Activated CD8-positive, alpha-beta memory T cell treated with anti-CD3 and anti-CD28 coated beads, Interleukin-2, amount 10 ng/mL, durations not matched to agents 7 days and 5 days (primary cell): ENCODE measurements at regions not wholly inside any gene's neighbourhood (a gene's known extent, or its start where the extent isn't known, plus 50 kb on each side); places are given as distances from the start of the nearest gene placed in this dataset.

Experiments used
- ATAC-seq: fragments of 150-1000 bp; cut with Tn5 transposase; one replicate; pipeline ENCODE4 v1.10.0; 2021; ENCODE audit warnings: moderate library complexity
- CTCF ChIA-PET: fragments of 350-600 bp; sonication (Branson Sonifier 250); formaldehyde crosslinking; loops from one replicate; lab custom pipeline; 2021; ENCODE audit warnings: antibody characterized with exemption; lab: Charles Lee
- DNase-seq: peaks from one replicate; pipeline ENCODE4 v3.0.0-alpha.2; 2020
- H3K27ac Mint-ChIP-seq: one replicate; pipeline ENCODE4 v1.8.0; 2021; ENCODE audit warnings: mild to moderate bottlenecking, mixed read lengths
- H3K27me3 Mint-ChIP-seq: one replicate; pipeline ENCODE4 v1.8.0; 2021; ENCODE audit warnings: mixed read lengths
- H3K36me3 Mint-ChIP-seq: one replicate; pipeline ENCODE4 v1.8.0; 2021; ENCODE audit warnings: mild to moderate bottlenecking, mixed read lengths
- H3K4me1 Mint-ChIP-seq: one replicate; pipeline ENCODE4 v1.8.0; 2021; ENCODE audit warnings: mixed read lengths
- H3K4me3 Mint-ChIP-seq: one replicate; pipeline ENCODE4 v1.8.0; 2021; ENCODE audit warnings: mild to moderate bottlenecking, moderate library complexity, mixed read lengths
- H3K9me3 Mint-ChIP-seq: one replicate; pipeline ENCODE4 v1.8.0; 2022; ENCODE audit warnings: low read depth, mixed read lengths

GRCh38 chr13:83825676-83826075 is 56.6 kb downstream of the SLITRK1 start:
- no peaks in the 10 kb centered on the region for H3K4me1 Mint-ChIP-seq
- H3K27me3 Mint-ChIP-seq, result no peaks in the 10 kb centered on the region
- H3K9me3 Mint-ChIP-seq, result peaks cover 5% of the 10 kb centered on the region
- no peak overlapping the region for H3K4me3 Mint-ChIP-seq
- H3K36me3 Mint-ChIP-seq, result no peaks in the 10 kb centered on the region
- DNase-seq (no peak), ATAC-seq (no peak)
- CTCF ChIA-PET, result interaction anchor here (0.9 kb wide), 1 partner anchor 20 kb away, joined by 3 read pairs; no protein-coding TSS in a partner anchor
- H3K27ac Mint-ChIP-seq, result no peak overlapping the region

GRCh38 chr13:83824560-83824959 is 57.7 kb downstream of the SLITRK1 start:
- Mint-ChIP-seq H3K4me1 (no peaks in the 10 kb centered on the region), H3K27me3 (no peaks in the 10 kb centered on the region), H3K36me3 (no peaks in the 10 kb centered on the region), H3K27ac (no peak overlapping the region), H3K9me3 (no peaks in the 10 kb centered on the region), H3K4me3 (no peak overlapping the region)
- DNase-seq, result no peak
- ATAC-seq, result no peak
- CTCF ChIA-PET, result no interaction called here

GRCh38 chr13:83824120-83824519 is 58.2 kb downstream of the SLITRK1 start:
- no peak for DNase-seq
- CTCF ChIA-PET, result no interaction called here
- no peaks in the 10 kb centered on the region for H3K36me3 Mint-ChIP-seq
- no peak for ATAC-seq
- no peaks in the 10 kb centered on the region for H3K4me1 Mint-ChIP-seq
- H3K27ac Mint-ChIP-seq, result no peak overlapping the region
- no peaks in the 10 kb centered on the region for H3K9me3 Mint-ChIP-seq
- no peaks in the 10 kb centered on the region for H3K27me3 Mint-ChIP-seq
- no peak overlapping the region for H3K4me3 Mint-ChIP-seq

GRCh38 chr13:83819611-83820010 is 62.7 kb downstream of the SLITRK1 start:
- CTCF ChIA-PET, result no interaction called here
- Mint-ChIP-seq H3K4me3 (no peak overlapping the region), H3K9me3 (peaks cover 4% of the 10 kb centered on the region), H3K36me3 (no peaks in the 10 kb centered on the region), H3K27ac (no peak overlapping the region), H3K4me1 (no peaks in the 10 kb centered on the region), H3K27me3 (no peaks in the 10 kb centered on the region)
- ATAC-seq (no peak), DNase-seq (no peak)

GRCh38 chr13:83819156-83819555 is 63.1 kb downstream of the SLITRK1 start:
- Mint-ChIP-seq H3K36me3 (no peaks in the 10 kb centered on the region), H3K27ac (no peak overlapping the region), H3K9me3 (peaks cover 4% of the 10 kb centered on the region), H3K4me3 (no peak overlapping the region), H3K4me1 (no peaks in the 10 kb centered on the region), H3K27me3 (no peaks in the 10 kb centered on the region)
- no peak for DNase-seq
- ATAC-seq, result no peak
- CTCF ChIA-PET, result no interaction called here

GRCh38 chr13:83816081-83816480 is 66.2 kb downstream of the SLITRK1 start:
- no peak for DNase-seq
- no peaks in the 10 kb centered on the region for H3K27me3 Mint-ChIP-seq
- no peaks in the 10 kb centered on the region for H3K4me1 Mint-ChIP-seq
- no peak for ATAC-seq
- H3K36me3 Mint-ChIP-seq, result no peaks in the 10 kb centered on the region
- CTCF ChIA-PET, result no interaction called here
- H3K9me3 Mint-ChIP-seq, result peaks cover 4% of the 10 kb centered on the region
- no peak overlapping the region for H3K27ac Mint-ChIP-seq
- no peak overlapping the region for H3K4me3 Mint-ChIP-seq

GRCh38 chr13:83815598-83815997 is 66.7 kb downstream of the SLITRK1 start:
- H3K4me1 Mint-ChIP-seq, result no peaks in the 10 kb centered on the region
- H3K9me3 Mint-ChIP-seq, result peaks cover 4% of the 10 kb centered on the region
- no peaks in the 10 kb centered on the region for H3K27me3 Mint-ChIP-seq
- DNase-seq (no peak), ATAC-seq (no peak)
- H3K4me3 Mint-ChIP-seq, result no peak overlapping the region
- CTCF ChIA-PET, result no interaction called here
- H3K36me3 Mint-ChIP-seq, result no peaks in the 10 kb centered on the region
- no peak overlapping the region for H3K27ac Mint-ChIP-seq

- Mint-ChIP-seq H3K4me1 (no peaks in the 10 kb centered on the region), H3K36me3 (no peaks in the 10 kb centered on the region), H3K27me3 (no peaks in the 10 kb centered on the region), H3K27ac (no peak overlapping the region), H3K4me3 (no peak overlapping the region), H3K9me3 (no peaks in the 10 kb centered on the region)
- CTCF ChIA-PET, result no interaction called here
- DNase-seq (no peak), ATAC-seq (no peak)
Observed at GRCh38 chr13:83810136-83810535, 72.1 kb downstream of the SLITRK1 start.

GRCh38 chr13:83804356-83804962 is 77.8 kb downstream of the SLITRK1 start:
- ATAC-seq (no peak), DNase-seq (no peak)
- H3K9me3 Mint-ChIP-seq, result peaks cover 4% of the 10 kb centered on the region
- no peaks in the 10 kb centered on the region for H3K36me3 Mint-ChIP-seq
- CTCF ChIA-PET, result no interaction called here
- peak overlapping the region; percentile 28 for H3K27ac Mint-ChIP-seq
- no peak overlapping the region for H3K4me3 Mint-ChIP-seq
- H3K4me1 Mint-ChIP-seq, result no peaks in the 10 kb centered on the region
- H3K27me3 Mint-ChIP-seq, result no peaks in the 10 kb centered on the region

- H3K27ac Mint-ChIP-seq, result no peak overlapping the region
- no peaks in the 10 kb centered on the region for H3K36me3 Mint-ChIP-seq
- H3K4me1 Mint-ChIP-seq, result no peaks in the 10 kb centered on the region
- DNase-seq (no peak), ATAC-seq (no peak)
- H3K9me3 Mint-ChIP-seq, result no peaks in the 10 kb centered on the region
- H3K4me3 Mint-ChIP-seq, result no peak overlapping the region
- H3K27me3 Mint-ChIP-seq, result no peaks in the 10 kb centered on the region
- CTCF ChIA-PET, result no interaction called here
Observed at GRCh38 chr13:83798731-83799130, 83.5 kb downstream of the SLITRK1 start.

GRCh38 chr13:83796364-83796763 is 85.9 kb downstream of the SLITRK1 start:
- H3K4me1 Mint-ChIP-seq, result no peaks in the 10 kb centered on the region
- H3K4me3 Mint-ChIP-seq, result no peak overlapping the region
- H3K9me3 Mint-ChIP-seq, result no peaks in the 10 kb centered on the region
- H3K27me3 Mint-ChIP-seq, result no peaks in the 10 kb centered on the region
- DNase-seq, result no peak
- ATAC-seq, result no peak
- CTCF ChIA-PET, result no interaction called here
- H3K27ac Mint-ChIP-seq, result no peak overlapping the region
- no peaks in the 10 kb centered on the region for H3K36me3 Mint-ChIP-seq

- Mint-ChIP-seq H3K4me1 (no peaks in the 10 kb centered on the region), H3K4me3 (no peak overlapping the region), H3K9me3 (no peaks in the 10 kb centered on the region), H3K27me3 (no peaks in the 10 kb centered on the region), H3K36me3 (no peaks in the 10 kb centered on the region), H3K27ac (no peak overlapping the region)
- DNase-seq (no peak), ATAC-seq (no peak)
- CTCF ChIA-PET, result no interaction called here
Observed at GRCh38 chr13:83794583-83794982, 87.7 kb downstream of the SLITRK1 start.

GRCh38 chr13:83780227-83780626 is 102.0 kb downstream of the SLITRK1 start:
- no peaks in the 10 kb centered on the region for H3K36me3 Mint-ChIP-seq
- CTCF ChIA-PET, result no interaction called here
- no peak overlapping the region for H3K27ac Mint-ChIP-seq

GRCh38 chr13:83773961-83774360 is 108.3 kb downstream of the SLITRK1 start:
- no peak overlapping the region for H3K27ac Mint-ChIP-seq
- CTCF ChIA-PET, result no interaction called here
- ATAC-seq, result no peak
- no peaks in the 10 kb centered on the region for H3K27me3 Mint-ChIP-seq
- H3K4me1 Mint-ChIP-seq, result no peaks in the 10 kb centered on the region
- no peaks in the 10 kb centered on the region for H3K9me3 Mint-ChIP-seq
- no peak overlapping the region for H3K4me3 Mint-ChIP-seq
- no peak for DNase-seq
- no peaks in the 10 kb centered on the region for H3K36me3 Mint-ChIP-seq

More at GRCh38 chr13:83780227-83780626, 102.0 kb downstream of the SLITRK1 start:
- DNase-seq (no peak), ATAC-seq (no peak)
- Mint-ChIP-seq H3K4me1 (no peaks in the 10 kb centered on the region), H3K9me3 (peaks cover 2% of the 10 kb centered on the region), H3K27me3 (no peaks in the 10 kb centered on the region), H3K4me3 (no peak overlapping the region)

GRCh38 chr13:83765796-83766195 is 116.5 kb downstream of the SLITRK1 start:
- Mint-ChIP-seq H3K36me3 (no peaks in the 10 kb centered on the region), H3K4me3 (no peak overlapping the region), H3K4me1 (no peaks in the 10 kb centered on the region), H3K9me3 (no peaks in the 10 kb centered on the region), H3K27me3 (no peaks in the 10 kb centered on the region), H3K27ac (no peak overlapping the region)
- DNase-seq, result no peak
- CTCF ChIA-PET, result no interaction called here
- no peak for ATAC-seq
